Mesenchymal stem cell (in vitro differentiated cells and primary cell): ENCODE measurements at regions not wholly inside any gene's neighbourhood (a gene's known extent, or its start where the extent isn't known, plus 50 kb on each side); places are given as distances from the start of the nearest gene placed in this dataset.
A peak's percentile ranks its signal among the peaks of the same experiment; 100 is the strongest.

Source experiments
- DNase-seq: peaks from one replicate; pipeline ENCODE4 v3.0.0-alpha.2; 2013
- H2AFZ ChIP-seq: one replicate; pipeline ENCODE4 v1.6.1; 2013; ENCODE audit warnings: low read depth, mild to moderate bottlenecking, control low read depth, inconsistent platforms, low read length, moderate library complexity
- H2AK5ac ChIP-seq: 2 replicates; pipeline ENCODE4 v1.6.1; 2013; ENCODE audit warnings: low read length, moderate library complexity, mild to moderate bottlenecking, inconsistent platforms; ENCODE audit not compliant: severe bottlenecking
- H2BK120ac ChIP-seq: one replicate; pipeline ENCODE4 v1.6.1; 2013; ENCODE audit warnings: low read depth, mild to moderate bottlenecking, inconsistent platforms, low read length, moderate library complexity
- H2BK12ac ChIP-seq, 2 experiments: one replicate each; pipeline ENCODE4 v1.6.1; 2013; ENCODE audit warnings: inconsistent platforms in 2 of 2, low read length in 2 of 2, mild to moderate bottlenecking in 2 of 2, moderate library complexity in 2 of 2, control low read depth in 1 of 2
- H2BK15ac ChIP-seq: one replicate; pipeline ENCODE4 v1.6.1; 2013; ENCODE audit warnings: mild to moderate bottlenecking, low read depth, inconsistent platforms; ENCODE audit not compliant: poor library complexity, severe bottlenecking
- H2BK5ac ChIP-seq: 2 replicates; pipeline ENCODE4 v1.6.1; 2013; ENCODE audit warnings: low read depth, mild to moderate bottlenecking, low read length, control low read depth, inconsistent platforms; ENCODE audit not compliant: poor library complexity, severe bottlenecking
- H3K14ac ChIP-seq, 2 experiments: one replicate each; pipeline ENCODE4 v1.6.1; 2013; ENCODE audit warnings: inconsistent platforms in 2 of 2, low read length in 2 of 2, control low read depth in 1 of 2, mild to moderate bottlenecking in 1 of 2, moderate library complexity in 1 of 2
- H3K18ac ChIP-seq, 2 experiments: one replicate each; pipeline ENCODE4 v1.6.1; 2013; ENCODE audit warnings: inconsistent platforms in 2 of 2, low read length in 2 of 2, control low read depth in 1 of 2, low read depth in 1 of 2, mild to moderate bottlenecking in 1 of 2
- H3K23ac ChIP-seq, 2 experiments: one replicate each; pipeline ENCODE4 v1.6.1; 2013; ENCODE audit warnings: inconsistent platforms in 2 of 2, low read length in 2 of 2, mild to moderate bottlenecking in 2 of 2, moderate library complexity in 2 of 2, control low read depth in 1 of 2
- H3K27ac ChIP-seq: 2 replicates; pipeline ENCODE4 v1.5.1; 2013; ENCODE audit warnings: mild to moderate bottlenecking, moderate library complexity, low read length, control low read depth, inconsistent platforms; ENCODE audit not compliant: poor library complexity, severe bottlenecking
- H3K27me3 ChIP-seq, 2 experiments: 2 replicates each; pipeline versions ENCODE4 v1.6.1 to v1.7.0; 2013; ENCODE audit warnings: low read length in 2 of 2, mild to moderate bottlenecking in 2 of 2, moderate library complexity in 2 of 2, control low read depth in 1 of 2, inconsistent platforms in 1 of 2; ENCODE audit not compliant: control insufficient read depth in 1 of 2, insufficient read depth in 1 of 2
- H3K36me3 ChIP-seq, 2 experiments: 2 replicates each; pipeline versions ENCODE4 v1.6.1 to v1.7.0; 2013; ENCODE audit warnings: low read length in 2 of 2, control low read depth in 1 of 2, inconsistent platforms in 1 of 2, low read depth in 1 of 2, mild to moderate bottlenecking in 1 of 2; ENCODE audit not compliant: insufficient read depth in 2 of 2, control insufficient read depth in 1 of 2
- H3K4ac ChIP-seq, 2 experiments: one replicate each; pipeline ENCODE4 v1.6.1; 2013; ENCODE audit warnings: inconsistent platforms in 2 of 2, low read length in 2 of 2, mild to moderate bottlenecking in 2 of 2, moderate library complexity in 2 of 2, control low read depth in 1 of 2, low read depth in 1 of 2
- H3K4me1 ChIP-seq: 2 replicates; pipeline ENCODE4 v1.6.1; 2013; ENCODE audit warnings: low read depth, low read length, control low read depth; ENCODE audit not compliant: control insufficient read depth, insufficient read depth
- H3K4me2 ChIP-seq: 2 replicates; pipeline ENCODE4 v1.6.1; 2013; ENCODE audit warnings: low read length, mild to moderate bottlenecking, inconsistent platforms; ENCODE audit not compliant: poor library complexity, severe bottlenecking
- H3K4me3 ChIP-seq, 2 experiments: 2 replicates each; pipeline versions ENCODE4 v1.5.1 to v1.7.0; 2013; ENCODE audit warnings: low read length in 2 of 2, mild to moderate bottlenecking in 2 of 2, control low read depth in 1 of 2, low read depth in 1 of 2; ENCODE audit not compliant: insufficient read depth in 1 of 2
- H3K79me1 ChIP-seq: replicated peaks from 2 replicates; pipeline ENCODE4 v1.6.1; 2013; ENCODE audit warnings: mild to moderate bottlenecking, control low read depth, low read length, inconsistent platforms; ENCODE audit not compliant: poor library complexity, severe bottlenecking
- H3K9ac ChIP-seq: 2 replicates; pipeline ENCODE4 v1.7.0; 2013; ENCODE audit warnings: mild to moderate bottlenecking, low read length, moderate library complexity
- H3K9me3 ChIP-seq: 2 replicates; pipeline ENCODE4 v1.7.0; 2013; ENCODE audit warnings: mild to moderate bottlenecking, low read length; ENCODE audit not compliant: control insufficient read depth
- H4K8ac ChIP-seq: one replicate; pipeline ENCODE4 v1.6.1; 2013; ENCODE audit warnings: inconsistent platforms, mild to moderate bottlenecking, low read length, moderate library complexity
- H4K91ac ChIP-seq: one replicate; pipeline ENCODE4 v1.6.1; 2013; ENCODE audit warnings: mild to moderate bottlenecking, low read length, inconsistent platforms
- WGBS: methylation state at CpG from one replicate; pipeline ENCODE4 v1.1.7; 2013; ENCODE audit warnings: mixed read lengths; 5-methylcytosine and 5-hydroxymethylcytosine counted together

DNA sequence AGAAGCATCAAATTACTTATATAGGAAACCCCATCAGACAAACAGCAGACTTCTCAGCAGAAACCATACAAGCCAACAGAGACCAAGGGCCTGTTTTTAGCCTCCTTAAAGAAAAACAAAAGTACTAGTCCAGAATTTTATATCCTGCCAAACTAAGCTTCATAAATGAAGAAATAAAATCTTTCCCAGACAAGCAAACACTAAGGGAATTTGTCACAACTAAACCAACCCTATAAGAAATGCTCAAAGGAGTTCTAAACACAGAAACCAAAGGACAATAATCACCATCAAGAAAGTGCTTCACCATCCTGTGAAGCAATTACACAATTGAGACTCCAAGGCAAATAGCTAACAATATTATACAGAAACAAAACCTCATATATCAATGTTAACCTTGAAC, 238.6 kb downstream of the NKX6-1 start:
- H2BK15ac ChIP-seq: no peak overlapping the region
- H3K27ac ChIP-seq: no peak overlapping the region
- H2BK5ac ChIP-seq: no peak overlapping the region
- H3K4ac ChIP-seq: no peak overlapping the region
- no peak overlapping the region for H3K14ac ChIP-seq
- H3K79me1 ChIP-seq: no peaks in the 10 kb centered on the region
- H3K9me3 ChIP-seq: peaks cover 4% of the 10 kb centered on the region
- no peak overlapping the region for H2AFZ ChIP-seq
- H3K4me3 ChIP-seq: no peak overlapping the region
- H3K4me2 ChIP-seq: no peak overlapping the region
- H2BK12ac ChIP-seq: no peak overlapping the region
- no peak overlapping the region for H2AK5ac ChIP-seq
- H4K91ac ChIP-seq: no peak overlapping the region
- peaks cover 0 to 2% of the 10 kb centered on the region in 2 experiments for H3K27me3 ChIP-seq
- no peak overlapping the region for H2BK120ac ChIP-seq
- no peaks in the 10 kb centered on the region for H3K4me1 ChIP-seq
- H3K9ac ChIP-seq: no peak overlapping the region
- H4K8ac ChIP-seq: no peak overlapping the region
- H3K36me3 ChIP-seq: no peaks in the 10 kb centered on the region
- H3K18ac ChIP-seq: no peak overlapping the region
- DNase-seq: no peak
- no peak overlapping the region for H3K23ac ChIP-seq

DNA sequence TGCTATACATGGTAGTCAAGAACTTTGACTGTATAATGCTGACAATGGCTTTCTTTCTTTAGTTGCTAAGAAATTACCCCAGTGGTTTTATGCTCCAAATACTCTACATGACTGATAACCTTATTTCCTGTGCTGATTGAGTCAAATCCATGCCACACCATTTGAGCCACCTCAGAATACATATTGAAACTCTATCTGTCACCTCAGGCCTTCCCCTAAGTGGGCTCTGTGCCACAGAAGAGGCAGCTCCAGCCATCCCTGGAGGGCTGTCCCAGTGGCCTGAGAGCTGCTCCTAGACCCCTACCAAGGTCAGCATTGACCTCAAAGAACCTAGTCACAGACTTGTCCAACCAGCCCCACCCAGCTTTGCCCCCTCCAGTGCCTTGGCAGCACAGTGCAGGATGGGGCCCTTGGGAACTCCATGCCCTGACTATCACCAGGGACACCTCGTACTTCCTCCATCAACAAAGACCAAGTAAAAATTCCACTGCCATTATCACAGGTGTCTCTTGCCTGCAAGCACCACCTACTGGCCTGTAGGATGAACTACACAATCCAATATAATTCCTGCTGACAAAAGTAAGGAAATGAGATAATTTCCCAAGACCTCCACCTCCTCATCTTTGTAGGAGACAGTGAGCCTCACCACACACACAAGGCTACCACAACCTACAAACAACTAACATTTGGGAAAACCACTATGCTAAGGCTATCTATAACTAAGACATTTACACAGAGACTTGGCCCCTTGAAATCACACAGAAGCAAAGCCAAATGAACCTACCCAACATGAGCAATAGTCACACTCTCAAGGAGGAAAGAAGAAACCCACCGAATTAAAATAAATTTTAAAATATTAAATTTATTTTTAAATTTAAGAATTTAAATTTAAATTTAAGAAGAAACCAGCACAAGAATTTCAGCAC, 239.9 kb downstream of the NKX6-1 start:
- no peak overlapping the region for H3K4me3 ChIP-seq
- H2BK120ac ChIP-seq: no peak overlapping the region
- H3K9ac ChIP-seq: no peak overlapping the region
- H2AFZ ChIP-seq: no peak overlapping the region
- no peak overlapping the region for H2BK12ac ChIP-seq
- H3K27me3 ChIP-seq: peaks cover 0 to 2% of the 10 kb centered on the region in 2 experiments
- H3K9me3 ChIP-seq: peaks cover 4% of the 10 kb centered on the region
- no peak overlapping the region for H2BK15ac ChIP-seq
- no peak overlapping the region for H2BK5ac ChIP-seq
- no peak overlapping the region for H3K4me2 ChIP-seq
- no peak overlapping the region for H4K91ac ChIP-seq
- H3K4me1 ChIP-seq: no peaks in the 10 kb centered on the region
- H3K4ac ChIP-seq: no peak overlapping the region
- H3K18ac ChIP-seq: no peak overlapping the region
- no peak overlapping the region for H2AK5ac ChIP-seq
- no peak overlapping the region for H3K27ac ChIP-seq
- DNase-seq: peak; percentile 24
- H4K8ac ChIP-seq: no peak overlapping the region
- WGBS: 26% methylated on average over 1 of the region's 2 CpGs
- no peaks in the 10 kb centered on the region for H3K36me3 ChIP-seq
- H3K23ac ChIP-seq: no peak overlapping the region
- no peak overlapping the region for H3K14ac ChIP-seq
- H3K79me1 ChIP-seq: no peaks in the 10 kb centered on the region

DNA sequence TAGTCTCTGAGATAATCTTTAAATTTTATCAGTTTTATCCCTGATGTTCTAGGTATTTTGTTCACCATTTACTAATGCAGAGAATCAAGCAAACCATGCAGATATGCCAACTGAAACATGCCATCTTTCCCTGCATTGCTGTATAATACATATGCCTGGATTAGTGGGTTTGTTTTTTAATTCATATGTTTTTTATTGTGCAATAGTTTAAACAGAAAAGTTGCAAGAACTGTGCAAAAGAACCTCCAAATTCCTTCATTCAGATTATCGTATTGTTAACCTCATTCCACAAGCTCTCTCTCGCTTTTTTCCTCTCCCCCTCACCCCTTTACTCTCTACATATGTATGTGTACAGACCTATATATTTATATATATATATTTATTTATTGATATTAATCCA, 244.6 kb downstream of the NKX6-1 start:
- no peak overlapping the region for H2AK5ac ChIP-seq
- H2BK5ac ChIP-seq: no peak overlapping the region
- H3K4me3 ChIP-seq: no peak overlapping the region
- DNase-seq: no peak
- H4K91ac ChIP-seq: no peak overlapping the region
- H3K4me2 ChIP-seq: no peak overlapping the region
- no peaks in the 10 kb centered on the region for H3K36me3 ChIP-seq
- no peak overlapping the region for H3K4ac ChIP-seq
- H2BK120ac ChIP-seq: no peak overlapping the region
- no peak overlapping the region for H3K9ac ChIP-seq
- WGBS: 100% methylated on average over 1 of the region's 2 CpGs
- no peak overlapping the region for H2AFZ ChIP-seq
- H3K4me1 ChIP-seq: no peaks in the 10 kb centered on the region
- H4K8ac ChIP-seq: no peak overlapping the region
- H3K23ac ChIP-seq: no peak overlapping the region
- no peak overlapping the region for H3K18ac ChIP-seq
- H3K79me1 ChIP-seq: no peaks in the 10 kb centered on the region
- H3K14ac ChIP-seq: no peak overlapping the region
- H3K9me3 ChIP-seq: no peaks in the 10 kb centered on the region
- no peak overlapping the region for H3K27ac ChIP-seq
- H2BK12ac ChIP-seq: no peak overlapping the region
- H3K27me3 ChIP-seq: peaks cover 0 to 2% of the 10 kb centered on the region in 2 experiments
- no peak overlapping the region for H2BK15ac ChIP-seq

DNA sequence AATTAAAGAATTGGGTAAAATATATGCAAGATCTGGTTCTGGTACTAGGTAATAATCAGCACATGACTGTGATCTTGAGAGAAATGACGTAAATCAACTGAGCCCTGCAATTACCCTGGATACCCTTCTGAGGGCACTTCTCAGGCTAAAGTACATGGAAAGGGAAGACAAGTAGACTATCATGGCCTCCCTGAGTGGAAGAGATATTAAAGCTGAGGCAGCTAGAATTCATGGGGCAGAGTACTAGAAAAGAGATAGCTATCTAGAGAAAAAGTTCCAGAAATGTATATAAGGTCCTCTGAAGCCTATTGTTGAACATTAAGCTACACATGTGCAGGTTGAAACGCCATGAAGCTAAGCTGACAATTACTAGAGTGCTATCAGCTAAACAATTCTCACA, 249.6 kb downstream of the NKX6-1 start:
- H2BK15ac ChIP-seq: no peak overlapping the region
- H3K27me3 ChIP-seq: no peaks in the 10 kb centered on the region
- H3K36me3 ChIP-seq: no peaks in the 10 kb centered on the region
- WGBS: 71% methylated on average over 2 of the region's 2 CpGs
- H3K27ac ChIP-seq: no peak overlapping the region
- DNase-seq: no peak
- H3K18ac ChIP-seq: no peak overlapping the region
- no peak overlapping the region for H4K91ac ChIP-seq
- no peak overlapping the region for H3K4me3 ChIP-seq
- no peaks in the 10 kb centered on the region for H3K79me1 ChIP-seq
- H2AK5ac ChIP-seq: no peak overlapping the region
- H2AFZ ChIP-seq: no peak overlapping the region
- H3K14ac ChIP-seq: no peak overlapping the region
- no peaks in the 10 kb centered on the region for H3K4me1 ChIP-seq
- H3K4me2 ChIP-seq: no peak overlapping the region
- no peak overlapping the region for H2BK12ac ChIP-seq
- no peak overlapping the region for H3K4ac ChIP-seq
- H2BK120ac ChIP-seq: no peak overlapping the region
- H3K9me3 ChIP-seq: no peaks in the 10 kb centered on the region
- H2BK5ac ChIP-seq: no peak overlapping the region
- no peak overlapping the region for H3K23ac ChIP-seq
- no peak overlapping the region for H4K8ac ChIP-seq
- H3K9ac ChIP-seq: no peak overlapping the region
